HG02571 (cell line): ENCODE measurements at regions not wholly inside any gene's neighbourhood (a gene's known extent, or its start where the extent isn't known, plus 50 kb on each side); places are given as distances from the start of the nearest gene placed in this dataset.

ENCODE experiments used
- ATAC-seq: cut with Tn5 transposase; IDR thresholded peaks from one replicate; pipeline ENCODE4 v1.9.1; 2021; ENCODE audit warnings: mild to moderate bottlenecking, moderate library complexity; ENCODE audit not compliant: unreplicated experiment

DNA sequence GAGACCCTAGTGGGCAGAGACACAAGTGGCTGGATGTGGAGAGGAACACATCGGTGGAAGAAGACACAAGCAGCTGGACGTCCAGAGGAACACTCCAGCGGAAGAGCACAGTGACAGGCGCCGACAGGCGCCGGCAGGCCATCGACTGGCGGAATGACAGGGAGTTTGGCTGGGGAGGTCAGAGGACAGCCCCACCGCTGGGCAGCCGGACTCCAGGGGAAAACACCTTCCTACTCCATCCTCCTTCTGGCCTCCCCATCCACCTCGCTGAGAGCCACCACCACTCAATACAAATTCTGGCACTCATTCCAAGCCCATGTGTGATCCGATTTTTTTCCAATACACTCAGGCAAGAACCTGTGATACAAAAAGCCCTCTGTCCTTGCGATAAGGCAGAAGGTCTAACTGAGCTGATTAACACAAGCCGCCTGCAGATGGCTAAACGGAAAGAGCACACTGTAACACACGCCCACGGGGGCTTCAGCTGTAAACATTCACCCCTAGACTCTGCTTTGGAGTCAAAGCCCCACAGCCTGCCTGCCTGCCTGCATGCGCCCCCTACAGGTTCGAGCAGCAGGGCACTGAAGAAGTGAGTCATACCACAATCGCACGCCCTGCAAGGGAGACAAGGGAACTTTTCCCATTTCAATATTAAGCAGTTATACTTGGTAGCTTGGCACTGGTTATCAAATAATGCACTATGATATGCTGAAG, 50.2 kb upstream of the LRP1B start:
- ATAC-seq, result no peak
